Right forelimb (tissue), 1 donor: ENCODE measurements at regions not wholly inside any gene's neighbourhood (a gene's known extent, or its start where the extent isn't known, plus 50 kb on each side); places are given as distances from the start of the nearest gene placed in this dataset.
"Not testable (repeated sequence)": the region's sequence is repeated elsewhere in the genome, so short reads cannot be mapped to it uniquely, and the experiment has no call there.

Experiments
- DNase-seq: peaks from one replicate; pipeline ENCODE4 v3.0.0-alpha.2; 2018

- DNase-seq = not testable (repeated sequence)
Observed at GRCh38 chr4:103412646-103413045, 214.5 kb upstream of the CENPE start.

DNA sequence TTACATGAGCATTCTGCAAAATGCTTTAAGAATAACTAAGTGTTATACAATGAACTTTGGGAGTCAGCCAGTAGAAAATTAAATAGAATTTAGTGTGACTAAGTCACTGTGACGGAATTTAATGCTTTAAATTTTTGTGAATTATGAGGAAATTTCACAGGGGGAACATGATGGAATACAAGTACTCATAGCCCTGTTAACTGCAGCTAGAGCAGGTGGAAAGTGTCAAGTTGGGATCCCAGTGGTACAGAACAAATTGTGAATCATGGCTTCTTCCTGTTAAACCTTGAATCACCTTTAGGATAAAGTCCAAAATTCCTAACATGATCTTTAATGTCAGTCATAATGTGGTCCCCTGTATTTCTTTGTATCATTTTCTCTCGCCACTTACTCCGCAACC, 212.2 kb upstream of the CENPE start:
- no peak for DNase-seq

DNA sequence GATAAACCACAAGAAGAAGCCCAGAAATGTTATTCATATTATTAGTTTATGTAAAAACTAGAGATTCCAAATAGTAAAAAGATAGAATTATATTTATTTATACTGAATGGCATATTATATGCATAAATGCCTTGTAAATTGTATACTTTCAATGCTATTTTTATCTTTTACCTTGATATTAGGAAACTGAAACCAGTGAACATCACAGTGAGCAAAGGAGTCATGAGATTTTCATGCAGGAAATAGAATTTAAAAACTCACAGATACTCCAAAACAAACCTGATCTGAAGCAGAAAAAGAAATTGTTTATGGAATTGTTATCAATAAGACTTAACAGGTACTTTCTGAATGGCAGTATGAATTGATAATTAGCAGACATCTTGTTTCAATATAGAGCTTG, 207.3 kb upstream of the CENPE start:
- DNase-seq = no peak

GRCh38 chr4:103403619-103404018, 205.5 kb upstream of the CENPE start:
- DNase-seq = no peak

DNA sequence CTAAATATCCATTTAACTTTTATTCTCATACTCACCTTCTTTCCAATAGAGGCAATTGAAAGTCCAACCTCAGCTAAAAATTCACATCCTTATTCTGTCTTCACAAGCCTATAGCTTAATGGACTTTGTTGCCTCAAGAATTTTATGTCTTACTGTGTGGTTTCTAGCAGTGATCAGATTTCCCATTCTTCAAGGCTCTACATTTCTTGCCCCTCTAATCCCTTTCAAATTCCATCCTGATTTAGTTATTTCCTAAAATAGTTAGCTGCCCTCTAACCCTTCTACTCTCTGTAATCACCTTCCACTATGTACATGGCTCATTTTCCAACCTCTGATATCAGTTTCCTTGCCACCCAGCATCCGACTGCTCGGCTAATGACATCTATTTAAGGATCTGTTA, 204.1 kb upstream of the CENPE start:
- no peak for DNase-seq

DNA sequence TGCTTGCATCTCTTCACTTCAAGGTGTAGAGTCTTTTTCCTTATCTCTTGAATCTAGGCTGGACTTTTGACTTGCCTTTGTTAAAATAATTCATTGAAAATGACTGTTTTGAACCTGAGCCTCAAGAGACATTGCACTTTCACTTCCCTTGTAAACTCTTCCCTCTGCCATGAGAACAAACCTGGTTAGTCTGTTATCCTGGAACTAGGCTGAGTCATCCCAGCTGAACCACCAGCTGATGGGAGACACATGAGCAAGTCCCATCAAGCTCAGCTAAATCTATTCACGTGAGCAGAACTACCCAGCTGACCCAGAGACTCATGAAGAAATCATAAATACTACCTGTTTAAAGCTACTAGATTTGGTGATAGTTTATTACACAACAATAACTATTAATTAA, 202.3 kb upstream of the CENPE start:
- no peak for DNase-seq

- DNase-seq = no peak
Observed at GRCh38 chr4:103397541-103397940, 199.4 kb upstream of the CENPE start.

GRCh38 chr4:103387508-103388011, 189.4 kb upstream of the CENPE start:
- DNase-seq = not testable (repeated sequence)

GRCh38 chr4:103385565-103385964, 187.4 kb upstream of the CENPE start:
- not testable (repeated sequence) for DNase-seq

- no peak for DNase-seq
Observed at GRCh38 chr4:103375278-103375677, 177.1 kb upstream of the CENPE start.

- DNase-seq = no peak
Observed at GRCh38 chr4:103374758-103375157, 176.6 kb upstream of the CENPE start.

DNA sequence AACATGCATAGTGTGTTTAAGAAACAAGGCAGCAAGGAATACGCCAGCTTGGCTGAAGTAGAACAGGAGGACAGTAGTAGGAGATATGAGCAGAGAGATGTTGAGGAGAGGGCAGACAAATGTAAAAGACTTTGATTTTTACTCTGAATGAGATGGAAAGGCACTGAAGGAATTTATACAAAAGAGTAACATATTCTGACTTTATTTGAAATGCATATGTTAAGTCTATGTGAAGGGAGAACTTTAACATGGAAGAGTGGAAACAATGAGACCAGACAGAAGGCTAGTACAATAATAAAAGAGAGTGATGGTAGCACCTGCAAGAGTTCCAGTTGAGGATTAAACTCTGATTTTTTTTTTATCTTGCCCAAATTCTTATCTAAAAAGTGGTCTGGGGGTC, 176.2 kb upstream of the CENPE start:
- no peak for DNase-seq

- DNase-seq = no peak
Observed at GRCh38 chr4:103372002-103372558, 173.9 kb upstream of the CENPE start.

DNA sequence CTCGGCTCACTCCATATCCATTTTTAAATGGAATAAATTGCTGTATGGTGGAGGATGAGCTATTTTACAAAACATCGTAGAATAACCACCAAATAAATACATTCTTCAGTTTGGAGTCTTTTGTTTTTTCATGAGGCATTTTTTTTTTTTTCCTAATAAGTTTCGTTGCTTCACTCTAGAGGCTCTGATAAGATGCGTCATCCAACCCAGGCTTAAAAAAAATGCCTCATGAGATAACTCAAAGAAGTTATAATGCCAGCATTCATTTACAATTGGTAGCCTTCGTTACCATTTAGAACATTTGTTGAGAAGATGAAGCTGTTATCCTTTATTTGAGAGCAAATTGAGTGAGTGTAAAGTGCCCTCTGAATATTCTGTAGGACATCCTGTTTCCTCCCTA, 172.2 kb upstream of the CENPE start:
- no peak for DNase-seq

DNA sequence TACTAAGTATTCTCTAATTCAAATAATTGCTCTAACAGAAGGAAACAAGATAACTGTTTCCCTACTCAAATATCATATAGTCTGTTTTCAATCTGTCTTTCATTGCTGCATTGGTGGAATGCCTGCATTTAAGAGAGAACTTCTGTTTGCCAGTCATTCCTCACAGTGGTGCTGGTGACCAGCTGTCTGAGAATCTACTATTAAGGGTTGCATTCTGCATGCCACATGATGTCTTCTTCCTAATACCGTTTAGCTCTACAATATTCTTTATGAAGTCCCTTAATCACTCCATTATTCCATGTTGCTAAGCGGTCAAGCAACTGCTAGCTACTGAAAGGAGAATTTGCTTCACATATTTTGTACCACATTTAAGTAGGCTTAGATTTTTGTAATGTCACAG, 167.1 kb upstream of the CENPE start:
- no peak for DNase-seq

DNA sequence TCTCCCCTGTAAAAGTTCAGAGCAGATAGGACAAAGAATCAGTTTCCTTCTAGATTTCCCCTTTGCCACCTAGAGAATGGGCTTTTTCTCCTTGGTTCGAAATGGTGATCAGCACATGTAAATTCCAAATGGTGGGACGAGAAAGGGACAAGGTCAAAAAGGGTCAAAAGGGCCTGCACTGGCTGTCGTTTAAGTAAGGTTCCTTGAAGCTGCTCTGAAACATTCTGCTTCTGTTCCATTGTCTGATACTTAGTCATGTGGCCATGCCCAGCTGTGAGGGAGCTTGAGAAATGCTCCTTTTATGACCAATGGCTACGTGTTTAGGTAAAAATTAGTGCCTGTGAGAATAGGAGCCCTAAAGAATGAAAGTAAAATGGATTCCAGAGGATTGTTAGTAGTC, 165.9 kb upstream of the CENPE start:
- DNase-seq = no peak

GRCh38 chr4:103361926-103362325, 163.8 kb upstream of the CENPE start:
- DNase-seq = no peak

DNA sequence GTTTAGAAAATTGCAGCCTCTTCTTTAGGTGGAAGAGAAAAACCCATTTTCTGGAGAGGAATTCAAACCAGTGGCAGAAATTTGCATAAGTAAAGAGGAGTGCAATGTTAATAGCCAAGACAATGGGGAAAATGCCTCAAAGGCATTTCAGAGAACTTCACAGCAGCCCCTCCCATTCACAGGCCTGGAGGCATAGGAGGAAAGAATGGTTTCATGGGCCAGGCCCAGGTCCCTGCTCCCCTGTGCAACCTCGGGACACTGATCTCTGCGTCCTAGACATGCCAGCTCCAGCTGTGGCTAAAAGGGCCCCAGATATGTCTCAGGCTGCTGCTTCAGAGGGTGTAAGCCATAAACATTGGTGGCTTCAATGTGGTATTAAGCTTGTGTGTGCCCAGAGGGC, 161.8 kb upstream of the CENPE start:
- DNase-seq = no peak

- DNase-seq = no peak
Observed at GRCh38 chr4:103354006-103354405, 155.9 kb upstream of the CENPE start.

DNA sequence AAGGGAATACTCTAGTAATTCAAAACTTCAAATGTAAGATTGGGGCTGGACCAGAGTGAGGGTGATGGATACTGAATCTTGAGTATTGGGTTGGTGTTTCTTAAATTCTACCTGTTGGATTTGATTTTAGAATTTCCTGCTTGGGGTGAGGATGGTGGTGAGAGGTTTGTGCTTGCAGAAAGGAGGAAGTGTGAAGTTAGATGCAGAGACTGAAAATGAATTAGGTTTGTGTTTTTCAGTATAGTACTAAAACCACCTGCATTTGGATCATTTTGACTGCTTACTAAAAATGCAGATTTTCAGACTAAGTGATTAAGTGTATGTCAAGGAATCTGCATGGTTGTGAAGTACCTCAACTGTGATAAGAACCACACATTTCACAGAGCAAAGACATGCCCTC, 131.5 kb upstream of the CENPE start:
- DNase-seq = no peak

- DNase-seq = no peak
Observed at GRCh38 chr4:103324811-103325210, 126.7 kb upstream of the CENPE start.

DNA sequence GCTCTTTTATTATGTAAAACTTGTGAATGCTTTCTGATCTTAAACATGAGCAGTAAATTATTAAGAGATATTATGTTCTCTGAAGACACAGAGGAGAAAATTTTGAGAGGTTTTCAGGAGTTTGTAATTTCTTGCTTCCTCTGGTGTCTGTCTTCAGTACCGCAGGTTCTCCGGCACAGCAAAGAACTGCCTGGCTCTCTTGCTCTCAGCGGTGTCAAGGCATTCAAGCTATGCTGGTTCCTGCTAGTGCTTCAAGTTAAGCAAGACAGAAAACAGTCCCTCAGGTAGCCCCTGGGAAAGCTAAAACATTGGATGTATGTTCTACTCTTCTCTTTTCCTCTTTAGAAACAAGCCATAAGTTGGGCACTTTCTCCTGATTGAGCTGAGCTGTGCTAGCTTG, 120.2 kb upstream of the CENPE start:
- DNase-seq = no peak

- no peak for DNase-seq
Observed at GRCh38 chr4:103308248-103308561, 110.1 kb upstream of the CENPE start.

- DNase-seq = no peak
Observed at GRCh38 chr4:103307453-103308247, 109.5 kb upstream of the CENPE start.

DNA sequence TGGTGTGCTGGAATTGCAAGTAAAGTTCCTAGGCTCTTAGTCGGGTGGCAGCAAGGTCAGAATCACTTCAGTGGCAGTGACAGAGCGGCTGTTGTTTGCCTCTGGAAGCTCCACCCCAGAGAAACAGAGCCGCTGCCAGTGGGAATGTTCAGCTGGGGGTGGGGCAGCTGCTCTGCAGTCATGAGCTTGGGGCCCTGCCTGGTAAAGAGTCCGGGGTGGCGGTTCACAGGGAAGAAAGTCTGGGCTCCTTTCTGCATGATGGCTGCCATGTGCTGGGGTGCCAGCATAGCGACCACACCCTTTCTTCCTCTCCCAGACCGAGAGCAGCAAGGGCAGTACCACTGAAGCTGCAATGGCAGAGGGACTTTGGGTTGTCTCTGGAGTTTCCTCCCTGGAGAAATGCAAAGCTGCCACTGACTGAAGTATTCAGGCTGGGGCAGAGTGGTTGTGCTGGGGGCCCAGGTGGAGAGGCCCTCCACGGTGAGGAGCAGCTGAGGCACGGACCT, 108.8 kb upstream of the CENPE start:
- DNase-seq = peak; percentile 57
